ENCODE measurements at regions not wholly inside any gene's neighbourhood (a gene's known extent, or its start where the extent isn't known, plus 50 kb on each side); places are given as distances from the start of the nearest gene placed in this dataset.

DNA sequence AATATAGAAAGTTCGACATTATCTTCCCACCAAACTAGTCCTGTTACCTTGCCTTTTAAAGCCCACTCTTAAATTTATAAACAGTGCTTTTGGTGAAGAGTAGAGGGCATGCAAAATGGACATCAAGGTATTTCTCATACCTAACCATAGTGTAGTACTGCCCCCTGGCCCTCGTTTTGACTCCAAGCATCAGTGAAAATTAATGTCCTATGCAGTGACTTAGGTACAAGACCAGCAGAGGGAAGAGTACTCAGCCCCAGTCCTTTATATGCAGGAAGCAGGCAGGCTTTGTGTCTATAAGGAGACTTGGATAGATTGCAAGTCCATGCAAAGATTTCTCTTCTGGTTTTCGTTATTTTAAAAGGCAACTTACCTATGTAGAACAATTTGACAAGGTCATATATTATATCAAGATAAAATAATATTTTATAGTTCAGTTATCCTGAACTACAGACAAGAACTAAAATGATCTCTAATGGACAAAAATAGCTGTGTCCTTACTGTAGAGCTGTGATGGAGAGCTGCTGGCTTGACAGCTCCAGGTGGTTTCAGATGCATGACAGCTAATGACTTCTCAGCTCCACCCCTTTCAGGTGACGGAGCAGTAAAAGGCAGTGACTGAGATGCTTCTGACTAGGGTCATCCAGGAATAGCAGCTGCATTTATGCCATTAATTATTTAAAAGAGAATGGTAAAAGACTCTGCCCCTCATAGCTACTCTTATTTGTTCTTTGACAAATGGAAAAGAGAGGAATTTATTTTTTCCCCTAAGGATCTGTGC lies 646.1 kb downstream of the SQOR start:
- DNase-seq (ENCODE audit: low spot score) = peak; percentile 12
- no peak for TF ChIP-seq EZH2 (IDR thresholded peaks at IDR 0.05; ENCODE audit: borderline replicate concordance, low read depth, low read length, poor library complexity, severe bottlenecking)
- TF ChIP-seq, protein P1, sequence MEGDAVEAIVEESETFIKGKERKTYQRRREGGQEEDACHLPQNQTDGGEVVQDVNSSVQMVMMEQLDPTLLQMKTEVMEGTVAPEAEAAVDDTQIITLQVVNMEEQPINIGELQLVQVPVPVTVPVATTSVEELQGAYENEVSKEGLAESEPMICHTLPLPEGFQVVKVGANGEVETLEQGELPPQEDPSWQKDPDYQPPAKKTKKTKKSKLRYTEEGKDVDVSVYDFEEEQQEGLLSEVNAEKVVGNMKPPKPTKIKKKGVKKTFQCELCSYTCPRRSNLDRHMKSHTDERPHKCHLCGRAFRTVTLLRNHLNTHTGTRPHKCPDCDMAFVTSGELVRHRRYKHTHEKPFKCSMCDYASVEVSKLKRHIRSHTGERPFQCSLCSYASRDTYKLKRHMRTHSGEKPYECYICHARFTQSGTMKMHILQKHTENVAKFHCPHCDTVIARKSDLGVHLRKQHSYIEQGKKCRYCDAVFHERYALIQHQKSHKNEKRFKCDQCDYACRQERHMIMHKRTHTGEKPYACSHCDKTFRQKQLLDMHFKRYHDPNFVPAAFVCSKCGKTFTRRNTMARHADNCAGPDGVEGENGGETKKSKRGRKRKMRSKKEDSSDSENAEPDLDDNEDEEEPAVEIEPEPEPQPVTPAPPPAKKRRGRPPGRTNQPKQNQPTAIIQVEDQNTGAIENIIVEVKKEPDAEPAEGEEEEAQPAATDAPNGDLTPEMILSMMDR (conservative IDR thresholded peaks at IDR 0.05; ENCODE audit: low read depth, low read length) = peak; percentile 30; the same call in 1 of the 2 replicates

DNA sequence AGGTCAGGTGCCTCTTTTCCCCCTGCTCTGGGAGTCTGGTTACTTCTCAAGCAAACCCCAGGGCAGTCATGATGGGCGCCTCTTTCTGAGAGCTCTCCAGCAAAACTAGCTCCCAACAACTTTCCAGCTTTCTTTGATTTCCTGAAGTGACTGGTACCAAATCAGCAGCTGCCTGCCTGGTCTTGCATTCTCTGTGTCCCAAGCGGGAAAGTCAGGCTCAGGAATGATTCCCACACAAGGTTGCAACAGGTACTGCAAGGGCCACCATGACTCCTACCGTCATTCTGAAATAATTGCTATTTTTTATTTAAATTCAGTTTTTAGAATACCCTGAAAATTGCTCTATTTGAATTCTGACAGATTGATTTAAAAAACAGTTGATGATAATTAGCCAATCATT lies 658.7 kb downstream of the SQOR start:
- no peak for TF ChIP-seq EZH2 (IDR thresholded peaks at IDR 0.05; ENCODE audit: borderline replicate concordance, low read depth, low read length, poor library complexity, severe bottlenecking)
- TF ChIP-seq, protein P1 (conservative IDR thresholded peaks at IDR 0.05; ENCODE audit: low read depth, low read length) = no peak
- BruUV-seq (replicated peaks) = no TSS peak
- Histone ChIP-seq H3K4me3 (ENCODE audit: low read depth, low read length, poor library complexity, severe bottlenecking) (no peak overlapping the region), H3K9me3 (ENCODE audit: low read depth, low read length, poor library complexity, severe bottlenecking) (no peaks in the 10 kb centered on the region), H3K27me3 (replicated peaks; ENCODE audit: insufficient read depth, low read depth, low read length, poor library complexity) (no peaks in the 10 kb centered on the region), H3K4me1 (ENCODE audit: insufficient read depth, low read length, poor library complexity, severe bottlenecking) (no peaks in the 10 kb centered on the region), H3K36me3 (ENCODE audit: insufficient read depth, low read length, poor library complexity, severe bottlenecking) (no peaks in the 10 kb centered on the region), H3K27ac (ENCODE audit: low read depth, low read length, poor library complexity, severe bottlenecking) (no peak overlapping the region)
- intact Hi-C loops (cut with micrococcal nuclease; ENCODE audit: unreplicated experiment) = no loop called here
- DNase-seq (ENCODE audit: low spot score) = no peak
- POLR2A ChIA-PET (ENCODE audit: low non-redundant PET) = no interaction called here
- CTCF ChIA-PET = no interaction called here

More for the DNA sequence above, 646.1 kb downstream of the SQOR start:
- no TSS peak for BruUV-seq (replicated peaks)
- Histone ChIP-seq H3K27ac (ENCODE audit: low read depth, low read length, poor library complexity, severe bottlenecking) (no peak overlapping the region), H3K36me3 (ENCODE audit: insufficient read depth, low read length, poor library complexity, severe bottlenecking) (no peaks in the 10 kb centered on the region), H3K4me1 (ENCODE audit: insufficient read depth, low read length, poor library complexity, severe bottlenecking) (no peaks in the 10 kb centered on the region), H3K27me3 (replicated peaks; ENCODE audit: insufficient read depth, low read depth, low read length, poor library complexity) (peaks cover 5% of the 10 kb centered on the region), H3K4me3 (ENCODE audit: low read depth, low read length, poor library complexity, severe bottlenecking) (no peak overlapping the region), H3K9me3 (ENCODE audit: low read depth, low read length, poor library complexity, severe bottlenecking) (no peaks in the 10 kb centered on the region)
- intact Hi-C loops (cut with micrococcal nuclease; ENCODE audit: unreplicated experiment) = no loop called here
- CTCF ChIA-PET = no interaction called here
- POLR2A ChIA-PET (ENCODE audit: low non-redundant PET) = no interaction called here

- H3K4me3 ChIP-seq (ENCODE audit: low read depth, low read length, poor library complexity, severe bottlenecking) = no peak overlapping the region
- BruUV-seq (replicated peaks) = no TSS peak
- H3K9me3 ChIP-seq (ENCODE audit: low read depth, low read length, poor library complexity, severe bottlenecking) = no peaks in the 10 kb centered on the region
- H3K36me3 ChIP-seq (ENCODE audit: insufficient read depth, low read length, poor library complexity, severe bottlenecking) = no peaks in the 10 kb centered on the region
- POLR2A ChIA-PET (ENCODE audit: low non-redundant PET) = no interaction called here
- H3K4me1 ChIP-seq (ENCODE audit: insufficient read depth, low read length, poor library complexity, severe bottlenecking) = no peaks in the 10 kb centered on the region
- no peak overlapping the region for H3K27ac ChIP-seq (ENCODE audit: low read depth, low read length, poor library complexity, severe bottlenecking)
- CTCF ChIA-PET = no interaction called here
- no peak for DNase-seq (ENCODE audit: low spot score)
- no peaks in the 10 kb centered on the region for H3K27me3 ChIP-seq (replicated peaks; ENCODE audit: insufficient read depth, low read depth, low read length, poor library complexity)
- intact Hi-C loops (cut with micrococcal nuclease; ENCODE audit: unreplicated experiment) = no loop called here
- TF ChIP-seq, protein P1 (conservative IDR thresholded peaks at IDR 0.05; ENCODE audit: low read depth, low read length) = no peak
- no peak for TF ChIP-seq EZH2 (IDR thresholded peaks at IDR 0.05; ENCODE audit: borderline replicate concordance, low read depth, low read length, poor library complexity, severe bottlenecking)
These were observed 661.2 kb downstream of the SQOR start for GRCh38 chr15:46296002-46296401.
